Activated CD8-positive, alpha-beta T cell treated with anti-CD3 and anti-CD28 coated beads for 36 hours (primary cell): ENCODE measurements at regions not wholly inside any gene's neighbourhood (a gene's known extent, or its start where the extent isn't known, plus 50 kb on each side); places are given as distances from the start of the nearest gene placed in this dataset.

Experiments
- ATAC-seq: fragments of 200-7000 bp; cut with Tn5 transposase; one replicate; pipeline ENCODE4 v1.10.0; 2021; ENCODE audit warnings: mild to moderate bottlenecking, moderate library complexity
- CTCF ChIA-PET: fragments of 350-600 bp; sonication (Branson Sonifier 250); formaldehyde crosslinking; loops from one replicate; lab custom pipeline; 2021; ENCODE audit warnings: antibody characterized with exemption; lab: Charles Lee
- POLR2A ChIA-PET: fragments of 350-600 bp; sonication (Branson Sonifier 250); formaldehyde crosslinking; loops from one replicate; lab custom pipeline; 2021; ENCODE audit warnings: antibody characterized with exemption; lab: Charles Lee
- DNase-seq: peaks from one replicate; pipeline ENCODE4 v3.0.0-alpha.2; 2020
- H3K27ac Mint-ChIP-seq: one replicate; pipeline ENCODE4 v1.8.0; 2021; ENCODE audit warnings: mild to moderate bottlenecking, mixed read lengths
- H3K27me3 Mint-ChIP-seq: one replicate; pipeline ENCODE4 v1.8.0; 2021; ENCODE audit warnings: mixed read lengths
- H3K36me3 Mint-ChIP-seq: one replicate; pipeline ENCODE4 v1.8.0; 2021; ENCODE audit warnings: low read depth, mixed read lengths
- H3K4me1 Mint-ChIP-seq: one replicate; pipeline ENCODE4 v1.8.0; 2021; ENCODE audit warnings: low read depth, mixed read lengths
- H3K4me3 Mint-ChIP-seq: one replicate; pipeline ENCODE4 v1.8.0; 2021; ENCODE audit warnings: mild to moderate bottlenecking, moderate library complexity, mixed read lengths
- H3K9me3 Mint-ChIP-seq: one replicate; pipeline ENCODE4 v1.8.0; 2021; ENCODE audit warnings: mixed read lengths
- intact Hi-C: fragments of 100-400 bp; cut with micrococcal nuclease; formaldehyde crosslinking; loops from one replicate; pipeline ENCODE4 v1.10.0; 2022
- TF ChIP-seq, protein P1 (sequence below): fragments of 200-600 bp; IDR thresholded peaks from one replicate; pipeline ENCODE4 v1.8.0; 2022; ENCODE audit warnings: antibody characterized with exemption, mild to moderate bottlenecking

DNA sequence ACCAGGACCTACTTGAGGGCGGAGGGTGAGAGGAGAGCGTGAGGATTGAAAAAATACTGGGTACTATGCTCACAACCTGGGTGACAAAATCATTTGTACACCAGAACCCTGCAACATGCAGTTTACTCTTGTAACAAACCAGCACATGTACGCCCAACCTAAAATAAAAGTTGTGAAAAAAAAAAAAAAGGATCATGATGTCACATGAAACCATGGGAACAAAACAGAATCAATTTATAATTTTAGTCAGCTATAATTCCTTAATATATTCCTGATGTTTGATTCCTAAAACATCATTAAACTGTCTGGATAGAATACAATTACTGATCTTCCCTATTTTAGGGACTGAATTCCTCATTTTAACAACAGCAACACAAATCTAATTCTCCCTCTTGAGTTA, 160.6 kb upstream of the SPRY2 start:
- Mint-ChIP-seq H3K4me1 (no peaks in the 10 kb centered on the region), H3K4me3 (no peak overlapping the region), H3K27me3 (peaks cover 2% of the 10 kb centered on the region), H3K9me3 (peaks cover 8% of the 10 kb centered on the region), H3K36me3 (no peaks in the 10 kb centered on the region), H3K27ac (no peak overlapping the region)
- no peak for DNase-seq
- CTCF ChIA-PET = no interaction called here
- intact Hi-C loops = no loop called here
- no peak for ATAC-seq
- POLR2A ChIA-PET = interaction anchor here (0.6 kb wide), 1 partner anchor 102 kb away, joined by 3 read pairs; no protein-coding TSS in a partner anchor
- TF ChIP-seq, protein P1, sequence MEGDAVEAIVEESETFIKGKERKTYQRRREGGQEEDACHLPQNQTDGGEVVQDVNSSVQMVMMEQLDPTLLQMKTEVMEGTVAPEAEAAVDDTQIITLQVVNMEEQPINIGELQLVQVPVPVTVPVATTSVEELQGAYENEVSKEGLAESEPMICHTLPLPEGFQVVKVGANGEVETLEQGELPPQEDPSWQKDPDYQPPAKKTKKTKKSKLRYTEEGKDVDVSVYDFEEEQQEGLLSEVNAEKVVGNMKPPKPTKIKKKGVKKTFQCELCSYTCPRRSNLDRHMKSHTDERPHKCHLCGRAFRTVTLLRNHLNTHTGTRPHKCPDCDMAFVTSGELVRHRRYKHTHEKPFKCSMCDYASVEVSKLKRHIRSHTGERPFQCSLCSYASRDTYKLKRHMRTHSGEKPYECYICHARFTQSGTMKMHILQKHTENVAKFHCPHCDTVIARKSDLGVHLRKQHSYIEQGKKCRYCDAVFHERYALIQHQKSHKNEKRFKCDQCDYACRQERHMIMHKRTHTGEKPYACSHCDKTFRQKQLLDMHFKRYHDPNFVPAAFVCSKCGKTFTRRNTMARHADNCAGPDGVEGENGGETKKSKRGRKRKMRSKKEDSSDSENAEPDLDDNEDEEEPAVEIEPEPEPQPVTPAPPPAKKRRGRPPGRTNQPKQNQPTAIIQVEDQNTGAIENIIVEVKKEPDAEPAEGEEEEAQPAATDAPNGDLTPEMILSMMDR = no peak

DNA sequence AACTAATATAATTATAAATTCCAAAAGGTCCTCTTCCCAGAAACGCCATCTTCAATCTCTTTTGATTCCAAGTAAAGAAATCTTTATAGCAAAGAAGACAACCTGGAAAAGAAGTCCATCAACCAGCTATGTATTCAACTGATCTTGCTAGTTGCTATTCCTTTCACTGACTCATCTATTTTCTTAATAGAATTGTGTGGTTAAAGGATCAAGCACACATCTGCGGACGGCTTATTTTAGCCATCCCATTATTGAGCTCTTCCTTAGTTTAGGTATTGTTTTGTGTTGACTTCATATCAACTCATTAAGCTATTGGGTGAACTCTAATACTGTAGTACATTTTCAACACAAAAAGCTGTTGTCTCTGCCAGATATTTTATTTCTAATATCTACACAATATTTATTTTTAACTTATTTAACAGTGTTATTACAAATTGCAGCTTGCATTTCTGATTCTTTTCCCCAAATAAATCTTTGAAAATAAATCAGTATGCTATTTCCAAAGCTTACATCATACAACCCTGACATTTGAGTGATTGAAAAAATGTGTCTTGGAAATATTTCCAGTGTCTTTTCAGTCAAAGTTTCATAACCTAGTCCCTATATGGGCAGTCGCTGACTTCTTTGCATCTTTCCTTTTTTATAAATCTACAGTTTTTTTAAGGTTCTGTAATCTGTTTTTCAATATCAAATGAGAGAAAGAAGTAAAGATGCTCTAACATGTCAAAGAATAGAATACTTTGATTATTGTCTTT, 158.8 kb upstream of the SPRY2 start:
- intact Hi-C loops = no loop called here

DNA sequence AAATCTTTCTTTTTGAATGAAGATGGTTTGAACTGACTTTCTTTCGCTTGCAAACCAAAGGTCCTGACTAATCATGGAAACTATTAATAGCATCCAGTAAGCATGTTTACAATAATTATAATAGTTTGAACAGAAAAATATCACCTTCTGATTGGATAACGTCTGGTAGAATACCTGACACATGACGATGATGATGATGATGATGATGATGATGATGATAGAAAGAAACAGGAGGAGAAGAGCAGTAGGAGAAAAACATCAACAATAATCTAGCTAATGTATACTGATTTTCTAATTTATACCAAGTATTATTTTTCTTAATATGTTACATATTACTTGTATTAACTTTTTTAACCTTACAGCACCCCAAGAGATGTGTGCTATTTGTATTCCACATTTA, 157.5 kb upstream of the SPRY2 start:
- no peak overlapping the region for H3K27ac Mint-ChIP-seq
- ATAC-seq = no peak
- intact Hi-C loops = no loop called here
- H3K9me3 Mint-ChIP-seq = no peaks in the 10 kb centered on the region
- H3K4me3 Mint-ChIP-seq = no peak overlapping the region
- no peaks in the 10 kb centered on the region for H3K36me3 Mint-ChIP-seq
- CTCF ChIA-PET = no interaction called here
- TF ChIP-seq, protein P1 = no peak
- no peaks in the 10 kb centered on the region for H3K4me1 Mint-ChIP-seq
- DNase-seq = no peak
- POLR2A ChIA-PET = no interaction called here
- peaks cover 2% of the 10 kb centered on the region for H3K27me3 Mint-ChIP-seq

More for the DNA sequence above, 158.8 kb upstream of the SPRY2 start:
- Mint-ChIP-seq H3K9me3 (no peaks in the 10 kb centered on the region), H3K27ac (no peak overlapping the region), H3K4me3 (no peak overlapping the region), H3K27me3 (peaks cover 2% of the 10 kb centered on the region), H3K36me3 (no peaks in the 10 kb centered on the region), H3K4me1 (no peaks in the 10 kb centered on the region)
- DNase-seq (no peak), ATAC-seq (no peak)
- POLR2A ChIA-PET = no interaction called here
- TF ChIP-seq, protein P1 = no peak
- CTCF ChIA-PET = no interaction called here

DNA sequence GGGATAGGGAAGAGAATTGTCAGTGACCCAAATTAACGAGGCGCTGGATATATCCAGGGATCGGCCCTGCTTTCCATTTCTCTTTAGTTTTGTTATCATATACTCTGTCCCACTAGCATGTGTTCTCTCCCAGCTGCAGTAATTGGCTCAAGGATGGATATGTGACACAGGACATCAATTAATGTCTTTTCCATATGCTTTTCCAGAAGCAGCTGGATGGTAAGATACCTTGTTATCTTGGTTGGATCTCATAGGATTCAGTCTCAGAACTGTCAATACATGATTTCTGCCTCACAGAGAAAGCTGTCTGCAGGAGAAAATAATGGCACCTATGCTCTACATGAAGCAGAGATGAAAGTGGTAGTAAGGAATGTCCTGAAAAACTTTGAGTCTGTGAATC, 157.1 kb upstream of the SPRY2 start:
- no peaks in the 10 kb centered on the region for H3K36me3 Mint-ChIP-seq
- ATAC-seq (no peak), DNase-seq (no peak)
- POLR2A ChIA-PET = no interaction called here
- H3K4me3 Mint-ChIP-seq = no peak overlapping the region
- intact Hi-C loops = no loop called here
- TF ChIP-seq, protein P1 = no peak
- H3K9me3 Mint-ChIP-seq = no peaks in the 10 kb centered on the region
- H3K27ac Mint-ChIP-seq = no peak overlapping the region
- no peaks in the 10 kb centered on the region for H3K4me1 Mint-ChIP-seq
- CTCF ChIA-PET = no interaction called here
- H3K27me3 Mint-ChIP-seq = peaks cover 2% of the 10 kb centered on the region

- no peak overlapping the region for H3K4me3 Mint-ChIP-seq
- ATAC-seq (no peak), DNase-seq (no peak)
- H3K27me3 Mint-ChIP-seq = peaks cover 2% of the 10 kb centered on the region
- intact Hi-C loops = no loop called here
- no peaks in the 10 kb centered on the region for H3K36me3 Mint-ChIP-seq
- ChIA-PET CTCF (no interaction called here), POLR2A (no interaction called here)
- TF ChIP-seq, protein P1 = no peak
- no peaks in the 10 kb centered on the region for H3K4me1 Mint-ChIP-seq
- H3K9me3 Mint-ChIP-seq = no peaks in the 10 kb centered on the region
- H3K27ac Mint-ChIP-seq = no peak overlapping the region
Observed at GRCh38 chr13:80497439-80497838, 156.5 kb upstream of the SPRY2 start.
